DMS153 treated with DMSO at 0.1 percent for 48 hours (cell line): ENCODE measurements at regions not wholly inside any gene's neighbourhood (a gene's known extent, or its start where the extent isn't known, plus 50 kb on each side); places are given as distances from the start of the nearest gene placed in this dataset.

Source experiments
- DNase-seq: peaks from one replicate; lab custom pipeline; 2025; ENCODE audit not compliant: unreplicated experiment; lab: John Stamatoyannopoulos, UW

GRCh38 chr1:56168176-56168575 is 411.2 kb downstream of the PLPP3 start:
- DNase-seq = no peak

GRCh38 chr1:56167596-56167995 is 411.8 kb downstream of the PLPP3 start:
- DNase-seq = no peak

GRCh38 chr1:56160773-56161315 is 418.5 kb downstream of the PLPP3 start:
- no peak for DNase-seq

GRCh38 chr1:56156971-56157876 is 422.1 kb downstream of the PLPP3 start:
- no peak for DNase-seq

GRCh38 chr1:56153276-56153675 is 426.1 kb downstream of the PLPP3 start:
- no peak for DNase-seq

GRCh38 chr1:56152635-56153034 is 426.7 kb downstream of the PLPP3 start:
- no peak for DNase-seq

GRCh38 chr1:56151402-56151801 is 428.0 kb downstream of the PLPP3 start:
- DNase-seq = no peak

- no peak for DNase-seq
These were observed 428.7 kb downstream of the PLPP3 start for GRCh38 chr1:56150441-56151215.

GRCh38 chr1:56149761-56150160 is 429.6 kb downstream of the PLPP3 start:
- DNase-seq = no peak

GRCh38 chr1:56148326-56149193 is 430.8 kb downstream of the PLPP3 start:
- no peak for DNase-seq

GRCh38 chr1:56147459-56147858 is 431.9 kb downstream of the PLPP3 start:
- no peak for DNase-seq

- DNase-seq = no peak
These were observed 432.3 kb downstream of the PLPP3 start for GRCh38 chr1:56147034-56147433.

- DNase-seq = no peak
These were observed 432.9 kb downstream of the PLPP3 start for GRCh38 chr1:56146449-56146848.

GRCh38 chr1:56145581-56145980 is 433.8 kb downstream of the PLPP3 start:
- no peak for DNase-seq

GRCh38 chr1:56142301-56142700 is 437.1 kb downstream of the PLPP3 start:
- no peak for DNase-seq

GRCh38 chr1:56139836-56140235 is 439.5 kb downstream of the PLPP3 start:
- no peak for DNase-seq

GRCh38 chr1:56137521-56138505 is 441.6 kb downstream of the PLPP3 start:
- DNase-seq = no peak

GRCh38 chr1:56137090-56137489 is 442.3 kb downstream of the PLPP3 start:
- no peak for DNase-seq

- DNase-seq = no peak
These were observed 443.6 kb downstream of the PLPP3 start for GRCh38 chr1:56135864-56136147.
